COR-L47 (cell line): ENCODE measurements at regions not wholly inside any gene's neighbourhood (a gene's known extent, or its start where the extent isn't known, plus 50 kb on each side); places are given as distances from the start of the nearest gene placed in this dataset.

ENCODE experiments used
- DNase-seq: peaks from one replicate; lab custom pipeline; 2025; lab: John Stamatoyannopoulos, UW

DNA sequence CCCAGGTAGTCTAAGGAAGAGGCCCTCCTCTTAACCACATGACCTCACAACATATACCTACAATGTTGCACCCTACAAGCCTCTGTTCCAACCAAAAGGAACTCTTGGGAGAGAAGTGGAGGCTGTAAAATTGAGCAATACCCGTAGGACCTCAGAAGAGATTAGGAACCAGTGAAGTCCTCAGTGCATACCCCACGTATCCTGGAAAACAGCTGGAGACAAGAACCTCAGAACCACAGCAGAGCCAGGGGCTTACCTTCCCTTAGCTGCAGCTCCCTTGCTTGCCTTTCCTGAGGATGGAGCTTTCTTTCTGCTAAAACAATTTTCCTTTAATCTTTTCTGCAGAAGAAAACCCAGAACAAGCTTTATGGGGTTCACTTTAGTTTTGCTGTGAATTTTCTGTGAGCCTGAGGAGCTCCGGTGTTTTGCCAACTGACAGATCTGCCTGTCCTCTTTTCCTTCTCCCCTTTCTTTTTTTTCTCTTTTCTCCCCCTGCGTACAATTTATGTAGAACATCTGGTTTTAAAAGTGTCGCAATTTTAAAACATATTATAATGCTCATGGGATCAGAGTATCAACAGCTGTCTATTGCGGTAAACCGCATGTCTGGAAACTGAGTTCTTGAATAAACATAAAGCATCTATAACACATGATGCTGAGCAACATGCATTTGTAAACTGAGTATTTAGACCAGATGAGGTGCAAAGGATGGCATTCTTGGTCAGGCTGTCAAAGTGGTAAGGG is 226.4 kb upstream of the MAF start:
- no peak for DNase-seq

DNA sequence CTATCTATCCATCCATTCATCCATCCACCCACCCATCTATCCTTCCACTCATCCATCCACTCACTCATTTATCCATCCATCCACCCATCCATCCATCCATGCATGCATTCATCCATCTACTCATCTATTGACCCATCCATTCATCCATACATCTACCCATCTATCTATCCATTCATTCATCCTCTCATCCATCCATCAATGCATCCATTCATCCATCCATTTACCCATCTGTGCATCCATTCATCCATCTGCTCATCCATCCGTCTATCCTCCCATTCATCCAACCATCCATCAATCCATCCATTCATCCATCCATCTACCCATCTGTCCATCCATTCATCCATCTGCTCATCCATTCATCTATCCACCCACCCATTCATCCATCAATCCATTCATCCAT is 224.5 kb upstream of the MAF start:
- no peak for DNase-seq

GRCh38 chr16:79823639-79824038 is 223.1 kb upstream of the MAF start:
- DNase-seq = no peak

DNA sequence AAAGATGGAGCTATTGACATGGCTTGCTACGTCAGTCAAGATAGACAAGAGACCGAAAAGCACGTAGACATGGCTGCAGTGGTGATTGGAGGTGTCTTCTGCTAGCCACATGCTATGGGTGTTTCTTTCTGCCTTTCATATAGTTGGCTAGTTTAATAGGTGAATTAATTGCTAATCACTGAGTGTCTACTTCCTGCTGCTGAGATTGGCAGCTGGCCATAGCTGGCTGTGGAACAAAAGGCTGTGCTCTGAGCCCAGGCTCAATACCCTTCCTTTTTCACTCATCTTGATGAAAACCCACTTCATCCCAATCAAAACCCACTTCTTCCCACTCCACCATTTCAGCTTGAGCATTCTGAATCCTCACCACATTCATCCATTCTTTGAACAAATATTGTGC is 221.4 kb upstream of the MAF start:
- DNase-seq = no peak

GRCh38 chr16:79816081-79816497 is 215.6 kb upstream of the MAF start:
- DNase-seq = no peak

DNA sequence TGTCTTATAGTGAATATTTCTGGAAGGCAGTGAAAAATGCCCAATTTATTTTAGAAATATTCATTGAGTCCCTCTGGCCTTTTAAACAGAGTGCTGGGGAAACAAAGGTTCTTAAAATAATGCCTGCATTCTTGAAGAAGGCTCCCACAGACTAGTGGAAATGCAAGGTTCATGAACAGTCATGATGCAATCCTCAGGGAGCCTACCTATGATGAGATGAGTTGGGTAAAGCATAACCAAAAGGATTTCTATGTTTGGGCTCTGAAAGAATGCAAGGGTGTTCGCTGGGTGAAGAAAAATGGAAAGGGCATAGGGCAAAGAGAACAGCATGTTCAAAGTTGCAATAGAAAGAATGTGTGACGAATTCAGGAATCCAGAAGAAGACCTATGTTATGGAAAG is 214.5 kb upstream of the MAF start:
- no peak for DNase-seq

- no peak for DNase-seq
Measured at GRCh38 chr16:79814124-79814523, 213.6 kb upstream of the MAF start.

GRCh38 chr16:79811541-79811940 is 211.0 kb upstream of the MAF start:
- no peak for DNase-seq

- DNase-seq = no peak
Measured at GRCh38 chr16:79810449-79811189, 210.1 kb upstream of the MAF start.

GRCh38 chr16:79809376-79809775 is 208.8 kb upstream of the MAF start:
- DNase-seq = no peak

DNA sequence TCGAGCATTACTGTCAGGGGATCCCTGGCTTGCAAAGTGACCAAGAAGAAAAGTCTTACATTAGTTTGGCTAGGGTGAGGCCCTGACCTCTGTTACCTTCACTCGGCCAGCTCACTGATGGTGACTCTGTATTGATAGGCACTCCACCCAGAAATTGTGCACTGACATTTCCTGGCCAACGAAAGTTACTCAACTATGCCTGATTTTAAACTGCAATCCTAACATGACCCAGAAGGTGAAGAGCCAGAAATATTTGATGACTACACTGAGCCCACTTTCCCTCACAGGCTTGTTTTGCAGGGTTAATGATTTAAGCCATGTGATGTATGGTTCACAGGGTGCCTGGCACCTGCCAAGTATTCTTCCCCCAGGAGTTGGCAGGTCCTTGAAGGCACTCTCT is 208.2 kb upstream of the MAF start:
- DNase-seq = no peak

GRCh38 chr16:79806757-79807156 is 206.2 kb upstream of the MAF start:
- DNase-seq = no peak

GRCh38 chr16:79805621-79806020 is 205.1 kb upstream of the MAF start:
- DNase-seq = no peak

DNA sequence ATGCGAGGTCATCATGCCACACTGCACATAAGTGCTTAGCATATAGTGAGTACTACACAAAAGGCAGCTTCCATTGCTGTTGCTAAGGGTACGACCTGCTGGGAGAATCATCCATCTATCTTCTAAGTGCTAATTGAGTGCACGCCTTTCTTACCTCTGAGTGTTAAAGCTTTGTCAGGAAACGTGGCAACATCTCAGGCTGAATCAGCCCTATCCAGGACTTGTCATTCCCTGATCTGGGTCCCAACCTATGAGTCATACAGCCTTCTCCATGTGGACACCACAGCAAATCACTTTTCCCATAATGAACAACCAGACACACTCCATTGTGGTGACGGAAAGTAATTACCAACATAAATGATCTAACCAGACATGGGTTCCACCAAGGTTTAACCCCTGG is 201.1 kb upstream of the MAF start:
- no peak for DNase-seq

DNA sequence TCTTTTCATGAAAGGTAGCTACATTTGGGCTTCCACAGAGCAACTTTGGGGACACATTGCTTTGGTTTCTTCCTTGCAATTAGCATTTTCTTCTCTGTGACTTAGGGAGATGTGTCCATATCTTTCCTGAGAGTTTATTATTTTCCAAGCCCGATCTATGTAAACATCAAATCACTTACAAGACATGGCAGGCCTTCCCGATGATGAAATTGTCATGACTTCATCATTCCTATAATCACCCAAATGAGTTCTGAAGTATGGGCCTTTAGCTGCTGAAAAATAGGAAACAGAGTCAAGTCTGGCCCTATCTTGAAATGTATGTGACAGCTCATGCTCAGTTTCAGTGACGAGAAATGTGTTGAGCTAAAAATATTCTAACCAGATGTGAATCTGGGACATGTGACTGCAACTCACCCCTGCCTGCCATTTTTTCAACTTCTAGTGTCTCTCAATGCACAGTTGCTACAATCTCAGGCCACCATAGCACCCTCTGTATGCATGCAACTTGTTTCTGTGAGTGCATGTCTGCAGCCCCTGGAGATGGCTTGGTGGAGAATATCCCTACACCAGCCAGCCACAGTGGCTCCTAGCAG is 199.6 kb upstream of the MAF start:
- no peak for DNase-seq

GRCh38 chr16:79798416-79799053 is 198.0 kb upstream of the MAF start:
- DNase-seq = no peak

DNA sequence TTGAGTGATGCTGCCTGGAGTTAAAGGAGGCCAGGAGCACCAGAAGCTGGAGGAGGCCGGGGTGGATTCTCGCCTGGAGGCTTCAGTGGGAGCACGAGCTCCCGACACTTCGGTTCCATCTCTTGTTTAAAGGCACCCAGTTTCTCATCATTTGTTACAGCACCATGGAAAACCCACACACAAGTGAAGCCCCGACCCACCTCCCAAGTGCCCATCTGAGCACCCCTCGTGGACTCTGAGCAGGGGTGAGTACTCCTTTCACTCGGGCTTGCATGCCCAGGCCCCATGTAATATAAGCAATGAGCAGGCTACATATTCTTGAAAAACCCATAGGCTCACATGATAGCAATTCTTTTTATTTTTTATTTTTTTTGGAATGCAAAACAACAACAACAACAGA is 196.9 kb upstream of the MAF start:
- DNase-seq = no peak

DNA sequence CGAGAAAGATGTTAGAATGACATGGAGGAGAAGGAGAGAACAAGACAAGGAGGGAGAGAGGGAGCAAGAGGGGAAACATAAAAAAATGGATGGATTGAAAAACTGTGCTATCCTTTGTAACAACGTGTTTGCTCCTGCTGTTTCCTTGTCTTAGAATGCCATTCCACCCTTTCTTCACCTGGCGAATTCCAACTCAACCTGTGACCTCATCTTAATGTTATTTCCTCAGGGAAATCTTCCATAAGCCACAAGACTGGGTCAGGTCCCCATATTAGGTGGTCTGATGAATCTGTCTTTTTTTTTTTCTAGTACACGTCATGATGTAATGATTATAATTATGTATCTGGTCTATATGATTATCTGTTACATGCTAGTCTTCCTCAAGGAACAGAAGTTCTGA is 195.0 kb upstream of the MAF start:
- no peak for DNase-seq

DNA sequence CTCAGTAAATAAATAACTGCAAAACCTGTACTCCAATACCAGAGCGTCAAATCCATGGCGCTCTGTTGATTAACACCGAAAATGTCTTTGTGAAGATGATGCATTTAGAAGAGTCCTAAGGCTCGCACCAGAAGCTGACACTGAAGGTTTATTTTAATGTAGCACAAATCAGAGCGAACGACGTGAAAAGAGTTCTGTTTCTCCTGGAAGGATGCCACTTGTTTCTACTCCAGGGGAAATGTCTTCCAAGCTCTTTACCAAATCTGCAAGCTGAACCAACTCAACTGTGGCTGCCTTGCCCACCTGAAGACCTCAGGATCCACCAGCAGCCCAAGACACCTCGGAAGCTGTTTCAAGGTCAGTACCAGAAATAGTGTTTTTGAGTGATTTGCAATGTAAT is 194.4 kb upstream of the MAF start:
- no peak for DNase-seq

DNA sequence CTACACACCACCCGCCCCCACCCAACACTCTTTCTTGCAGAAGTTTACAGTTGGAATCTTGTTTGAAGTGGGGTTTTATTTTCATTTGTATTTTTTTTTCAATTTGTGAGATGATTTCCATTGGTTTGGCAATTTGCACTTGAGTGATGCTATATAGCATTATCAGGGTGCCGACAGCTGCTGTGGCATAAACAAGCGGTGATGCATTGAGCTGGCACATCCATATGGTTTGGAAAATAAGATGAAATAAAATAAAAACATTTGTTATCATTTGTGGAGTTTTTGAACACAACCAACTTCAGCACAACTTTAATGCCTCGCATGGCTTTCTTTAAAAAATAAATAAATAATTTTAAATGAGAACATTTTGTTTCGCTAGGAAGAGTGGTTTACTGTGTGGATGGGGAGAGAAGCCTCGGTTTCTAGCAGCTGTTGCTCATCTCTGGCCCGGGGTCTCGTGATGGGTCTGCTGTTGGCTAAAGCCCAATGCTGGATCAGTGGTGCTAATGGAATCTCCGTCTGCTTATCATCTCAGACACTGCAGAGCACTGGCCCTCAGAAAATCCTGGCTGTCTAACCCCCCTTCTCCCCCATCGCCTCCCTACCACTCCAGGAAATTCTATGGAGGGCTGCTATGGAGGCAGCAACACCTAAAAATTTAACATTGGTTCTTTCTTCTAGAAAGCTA is 192.3 kb upstream of the MAF start:
- DNase-seq = no peak

DNA sequence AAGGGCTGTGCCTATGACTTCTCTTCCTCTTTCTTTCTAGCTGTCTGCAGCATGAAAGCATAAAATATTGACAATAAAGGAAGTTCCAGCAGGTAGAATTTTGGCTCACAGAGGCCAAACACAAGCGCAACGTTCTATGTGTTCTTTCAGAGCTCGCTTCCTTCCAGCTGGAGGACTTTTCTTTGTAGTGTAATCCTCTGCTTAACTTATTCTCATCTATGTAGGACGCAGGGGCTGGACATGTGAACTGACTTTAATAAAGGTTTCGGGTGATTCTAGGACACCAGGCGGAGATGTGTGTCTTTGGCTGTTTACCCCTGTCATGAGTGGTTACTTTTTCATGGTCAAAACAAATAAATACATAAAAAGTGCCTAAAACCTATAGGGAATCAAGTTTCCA is 191.5 kb upstream of the MAF start:
- no peak for DNase-seq

- no peak for DNase-seq
Measured at GRCh38 chr16:79790854-79791253, 190.3 kb upstream of the MAF start.
